HEK293 (cell line): ENCODE measurements at regions not wholly inside any gene's neighbourhood (a gene's known extent, or its start where the extent isn't known, plus 50 kb on each side); places are given as distances from the start of the nearest gene placed in this dataset.

Experiments used
- CTCF ChIA-PET: fragments of 350-600 bp; formaldehyde crosslinking; extraction: SDS; loops from one replicate; lab custom pipeline; 2021; ENCODE audit warnings: antibody characterized with exemption; lab: Yijun Ruan, JAX
- POLR2A ChIA-PET: fragments of 300-600 bp; formaldehyde crosslinking; extraction: SDS; loops from one replicate; lab custom pipeline; 2020; ENCODE audit warnings: antibody characterized with exemption, inconsistent platforms; lab: Yijun Ruan, JAX
- H3K27ac ChIP-seq: fragments of 200-500 bp; sonication (Bioruptor generic); 2 replicates; pipeline ENCODE4 v1.5.1; 2014; ENCODE audit warnings: low read depth, low read length, control low read depth, inconsistent platforms; ENCODE audit errors: extremely low read depth
- H3K36me3 ChIP-seq, 2 experiments: fragments of 200-500 bp in 1 of 2; sonication (Bioruptor generic) in 1 of 2; 1 replicate in 1 of 2; 2 replicates in 1 of 2; pipeline ENCODE4 v1.5.1; 2014 to 2017; ENCODE audit warnings: inconsistent platforms in 2 of 2, low read length in 2 of 2; ENCODE audit not compliant: control insufficient read depth in 2 of 2, insufficient read depth in 1 of 2
- H3K4me1 ChIP-seq: fragments of 200-500 bp; sonication (Bioruptor generic); 2 replicates; pipeline ENCODE4 v1.5.1; 2014; ENCODE audit warnings: mild to moderate bottlenecking, low read length, inconsistent platforms; ENCODE audit not compliant: control insufficient read depth, insufficient read depth
- H3K4me3 ChIP-seq: 2 replicates; pipeline ENCODE4 v1.5.1; 2011; ENCODE audit warnings: low read depth, mild to moderate bottlenecking, control low read depth, low read length, moderate library complexity
- H3K9me3 ChIP-seq: fragments of 200-500 bp; sonication (Bioruptor generic); 2 replicates; pipeline ENCODE4 v1.5.1; 2014; ENCODE audit warnings: low read depth, low read length, inconsistent platforms; ENCODE audit not compliant: control insufficient read depth, insufficient read depth
- GLI2 ChIP-seq: fragments of 450-650 bp; formaldehyde crosslinking; IDR thresholded peaks from 2 replicates; pipeline ENCODE4; 2017; ENCODE audit warnings: missing biosample characterization, missing genetic modification characterization, low read depth, borderline replicate concordance
- SP2 ChIP-seq: fragments of 450-650 bp; formaldehyde crosslinking; IDR thresholded peaks from 2 replicates; pipeline ENCODE4 v1.5.1; 2016; ENCODE audit warnings: missing biosample characterization, missing genetic modification characterization
- ZBTB20 ChIP-seq: fragments of 450-650 bp; formaldehyde crosslinking; IDR thresholded peaks from 2 replicates; pipeline ENCODE4 v1.5.1; 2016; ENCODE audit warnings: missing biosample characterization, missing genetic modification characterization
- ZEB2 ChIP-seq: fragments of 450-650 bp; formaldehyde crosslinking; IDR thresholded peaks from 2 replicates; pipeline ENCODE4 v1.5.1; 2016; ENCODE audit warnings: missing biosample characterization, missing genetic modification characterization
- ZNF223 ChIP-seq: fragments of 450-650 bp; formaldehyde crosslinking; IDR thresholded peaks from 2 replicates; pipeline ENCODE4 v1.5.1; 2016; ENCODE audit warnings: missing biosample characterization, missing genetic modification characterization
- ZNF350 ChIP-seq: fragments of 450-650 bp; formaldehyde crosslinking; IDR thresholded peaks from 2 replicates; pipeline ENCODE4 v1.5.0; 2017; ENCODE audit warnings: missing biosample characterization, mild to moderate bottlenecking, missing genetic modification characterization
- ZNF366 ChIP-seq: fragments of 450-650 bp; formaldehyde crosslinking; conservative IDR thresholded peaks from 2 replicates; pipeline ENCODE4 v1.5.1; 2016; ENCODE audit warnings: missing biosample characterization, missing genetic modification characterization
- ZNF37A ChIP-seq: fragments of 450-650 bp; IDR thresholded peaks from 2 replicates; pipeline ENCODE4 v1.5.1; 2018; ENCODE audit warnings: missing biosample characterization, missing genetic modification characterization
- ZNF501 ChIP-seq: fragments of 450-650 bp; formaldehyde crosslinking; IDR thresholded peaks from 2 replicates; pipeline ENCODE4 v1.5.1; 2016; ENCODE audit warnings: missing biosample characterization, missing genetic modification characterization
- ZNF555 ChIP-seq: fragments of 450-650 bp; formaldehyde crosslinking; conservative IDR thresholded peaks from 2 replicates; pipeline ENCODE4 v1.5.1; 2017; ENCODE audit warnings: missing biosample characterization, mild to moderate bottlenecking, missing genetic modification characterization, inconsistent platforms
- ZNF560 ChIP-seq: fragments of 450-650 bp; formaldehyde crosslinking; IDR thresholded peaks from 2 replicates; pipeline ENCODE4 v1.5.1; 2017; ENCODE audit warnings: missing biosample characterization, missing genetic modification characterization, borderline replicate concordance
- ZNF596 ChIP-seq: fragments of 450-650 bp; IDR thresholded peaks from 2 replicates; pipeline ENCODE4 v1.5.0; 2018; ENCODE audit warnings: missing biosample characterization, mild to moderate bottlenecking, missing genetic modification characterization, moderate library complexity
- ZNF629 ChIP-seq: fragments of 450-650 bp; formaldehyde crosslinking; IDR thresholded peaks from 2 replicates; pipeline ENCODE4 v1.5.1; 2017; ENCODE audit warnings: missing biosample characterization, missing genetic modification characterization
- ZNF658 ChIP-seq: fragments of 450-650 bp; formaldehyde crosslinking; IDR thresholded peaks from 2 replicates; pipeline ENCODE4; 2016; ENCODE audit warnings: missing biosample characterization, missing genetic modification characterization
- ZNF837 ChIP-seq: fragments of 450-650 bp; formaldehyde crosslinking; IDR thresholded peaks from 2 replicates; pipeline ENCODE4 v1.5.1; 2016; ENCODE audit warnings: missing biosample characterization, missing genetic modification characterization
- TF ChIP-seq, protein P1 (sequence below): fragments of 450-650 bp; formaldehyde crosslinking; IDR thresholded peaks from 2 replicates; pipeline ENCODE4; 2016; ENCODE audit warnings: missing biosample characterization, missing genetic modification characterization
- TF ChIP-seq, protein P2 (sequence below): fragments of 450-650 bp; formaldehyde crosslinking; IDR thresholded peaks from 2 replicates; pipeline ENCODE4 v1.5.1; 2016; ENCODE audit warnings: missing biosample characterization, missing genetic modification characterization, low read depth
- TF ChIP-seq, protein P3 (sequence below): fragments of 450-650 bp; formaldehyde crosslinking; IDR thresholded peaks from 2 replicates; pipeline ENCODE4 v1.5.1; 2017; ENCODE audit warnings: missing biosample characterization, missing genetic modification characterization
- TF ChIP-seq, protein P4 (sequence below): fragments of 450-650 bp; formaldehyde crosslinking; IDR thresholded peaks from 2 replicates; pipeline ENCODE4 v1.5.1; 2016; ENCODE audit warnings: missing biosample characterization, missing genetic modification characterization, borderline replicate concordance
- TF ChIP-seq, protein P5 (sequence below): fragments of 450-650 bp; formaldehyde crosslinking; IDR thresholded peaks from 2 replicates; pipeline ENCODE4 v1.5.1; 2016; ENCODE audit warnings: missing biosample characterization, missing genetic modification characterization
- TF ChIP-seq, protein P6 (sequence below): fragments of 450-650 bp; formaldehyde crosslinking; IDR thresholded peaks from 2 replicates; pipeline ENCODE4 v1.5.1; 2016; ENCODE audit warnings: missing biosample characterization, missing genetic modification characterization

DNA sequence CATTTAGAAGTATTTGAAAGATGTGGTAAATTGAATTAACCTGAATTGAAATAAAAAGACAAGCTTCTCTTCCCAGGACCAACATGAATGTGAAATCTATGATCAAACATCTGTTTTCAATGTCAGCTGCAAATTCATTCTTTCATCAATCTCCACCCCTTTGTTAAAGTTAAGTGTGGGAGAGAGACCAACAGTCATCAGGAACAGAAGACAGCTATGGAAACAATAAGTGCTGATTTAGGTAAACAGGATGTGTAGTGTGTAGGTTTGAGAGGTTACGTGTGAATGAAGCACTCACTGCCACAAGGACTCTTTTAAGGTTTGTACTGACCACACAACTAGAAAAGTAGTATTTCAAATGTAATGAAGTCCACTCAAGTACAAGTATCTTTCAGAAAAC, 1659.8 kb upstream of the CELF4 start:
- CTCF ChIA-PET: interaction anchor here (0.6 kb wide), 1 partner anchor 35 kb away, joined by 3 read pairs; no protein-coding TSS in a partner anchor
- H3K9me3 ChIP-seq: no peaks in the 10 kb centered on the region
- no peaks in the 10 kb centered on the region for H3K36me3 ChIP-seq
- H3K4me1 ChIP-seq: no peaks in the 10 kb centered on the region
- no peak overlapping the region for H3K4me3 ChIP-seq
- POLR2A ChIA-PET: no interaction called here
- TF ChIP-seq ZNF366 (tag by site-specific recombination): no peak
- TF ChIP-seq, protein P1, sequence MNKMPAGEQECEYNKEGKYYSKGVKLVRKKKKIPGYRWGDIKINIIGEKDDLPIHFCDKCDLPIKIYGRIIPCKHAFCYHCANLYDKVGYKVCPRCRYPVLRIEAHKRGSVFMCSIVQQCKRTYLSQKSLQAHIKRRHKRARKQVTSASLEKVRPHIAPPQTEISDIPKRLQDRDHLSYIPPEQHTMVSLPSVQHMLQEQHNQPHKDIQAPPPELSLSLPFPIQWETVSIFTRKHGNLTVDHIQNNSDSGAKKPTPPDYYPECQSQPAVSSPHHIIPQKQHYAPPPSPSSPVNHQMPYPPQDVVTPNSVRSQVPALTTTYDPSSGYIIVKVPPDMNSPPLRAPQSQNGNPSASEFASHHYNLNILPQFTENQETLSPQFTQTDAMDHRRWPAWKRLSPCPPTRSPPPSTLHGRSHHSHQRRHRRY (tag by site-specific recombination): no peak
- TF ChIP-seq ZNF560: no peak
- TF ChIP-seq, protein P2, sequence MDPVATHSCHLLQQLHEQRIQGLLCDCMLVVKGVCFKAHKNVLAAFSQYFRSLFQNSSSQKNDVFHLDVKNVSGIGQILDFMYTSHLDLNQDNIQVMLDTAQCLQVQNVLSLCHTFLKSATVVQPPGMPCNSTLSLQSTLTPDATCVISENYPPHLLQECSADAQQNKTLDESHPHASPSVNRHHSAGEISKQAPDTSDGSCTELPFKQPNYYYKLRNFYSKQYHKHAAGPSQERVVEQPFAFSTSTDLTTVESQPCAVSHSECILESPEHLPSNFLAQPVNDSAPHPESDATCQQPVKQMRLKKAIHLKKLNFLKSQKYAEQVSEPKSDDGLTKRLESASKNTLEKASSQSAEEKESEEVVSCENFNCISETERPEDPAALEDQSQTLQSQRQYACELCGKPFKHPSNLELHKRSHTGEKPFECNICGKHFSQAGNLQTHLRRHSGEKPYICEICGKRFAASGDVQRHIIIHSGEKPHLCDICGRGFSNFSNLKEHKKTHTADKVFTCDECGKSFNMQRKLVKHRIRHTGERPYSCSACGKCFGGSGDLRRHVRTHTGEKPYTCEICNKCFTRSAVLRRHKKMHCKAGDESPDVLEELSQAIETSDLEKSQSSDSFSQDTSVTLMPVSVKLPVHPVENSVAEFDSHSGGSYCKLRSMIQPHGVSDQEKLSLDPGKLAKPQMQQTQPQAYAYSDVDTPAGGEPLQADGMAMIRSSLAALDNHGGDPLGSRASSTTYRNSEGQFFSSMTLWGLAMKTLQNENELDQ (tag by site-specific recombination): no peak
- no peak for TF ChIP-seq ZNF629
- TF ChIP-seq ZNF555 (tag by site-specific recombination): no peak
- TF ChIP-seq GLI2: no peak
- TF ChIP-seq ZNF223 (tag by site-specific recombination): no peak
- no peak for TF ChIP-seq ZBTB20
- TF ChIP-seq, protein P3, sequence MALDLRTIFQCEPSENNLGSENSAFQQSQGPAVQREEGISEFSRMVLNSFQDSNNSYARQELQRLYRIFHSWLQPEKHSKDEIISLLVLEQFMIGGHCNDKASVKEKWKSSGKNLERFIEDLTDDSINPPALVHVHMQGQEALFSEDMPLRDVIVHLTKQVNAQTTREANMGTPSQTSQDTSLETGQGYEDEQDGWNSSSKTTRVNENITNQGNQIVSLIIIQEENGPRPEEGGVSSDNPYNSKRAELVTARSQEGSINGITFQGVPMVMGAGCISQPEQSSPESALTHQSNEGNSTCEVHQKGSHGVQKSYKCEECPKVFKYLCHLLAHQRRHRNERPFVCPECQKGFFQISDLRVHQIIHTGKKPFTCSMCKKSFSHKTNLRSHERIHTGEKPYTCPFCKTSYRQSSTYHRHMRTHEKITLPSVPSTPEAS (tag by site-specific recombination): no peak
- TF ChIP-seq ZNF350 (tag by site-specific recombination): no peak
- TF ChIP-seq ZEB2 (tag by site-specific recombination): no peak
- TF ChIP-seq, protein P4, sequence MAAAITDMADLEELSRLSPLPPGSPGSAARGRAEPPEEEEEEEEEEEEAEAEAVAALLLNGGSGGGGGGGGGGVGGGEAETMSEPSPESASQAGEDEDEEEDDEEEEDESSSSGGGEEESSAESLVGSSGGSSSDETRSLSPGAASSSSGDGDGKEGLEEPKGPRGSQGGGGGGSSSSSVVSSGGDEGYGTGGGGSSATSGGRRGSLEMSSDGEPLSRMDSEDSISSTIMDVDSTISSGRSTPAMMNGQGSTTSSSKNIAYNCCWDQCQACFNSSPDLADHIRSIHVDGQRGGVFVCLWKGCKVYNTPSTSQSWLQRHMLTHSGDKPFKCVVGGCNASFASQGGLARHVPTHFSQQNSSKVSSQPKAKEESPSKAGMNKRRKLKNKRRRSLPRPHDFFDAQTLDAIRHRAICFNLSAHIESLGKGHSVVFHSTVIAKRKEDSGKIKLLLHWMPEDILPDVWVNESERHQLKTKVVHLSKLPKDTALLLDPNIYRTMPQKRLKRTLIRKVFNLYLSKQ (tag by site-specific recombination): no peak
- TF ChIP-seq SP2 (tag by site-specific recombination): no peak
- no peak for TF ChIP-seq ZNF596 (tag by site-specific recombination)
- TF ChIP-seq, all 188 proteins: peak for 0
- no peak overlapping the region for H3K27ac ChIP-seq

DNA sequence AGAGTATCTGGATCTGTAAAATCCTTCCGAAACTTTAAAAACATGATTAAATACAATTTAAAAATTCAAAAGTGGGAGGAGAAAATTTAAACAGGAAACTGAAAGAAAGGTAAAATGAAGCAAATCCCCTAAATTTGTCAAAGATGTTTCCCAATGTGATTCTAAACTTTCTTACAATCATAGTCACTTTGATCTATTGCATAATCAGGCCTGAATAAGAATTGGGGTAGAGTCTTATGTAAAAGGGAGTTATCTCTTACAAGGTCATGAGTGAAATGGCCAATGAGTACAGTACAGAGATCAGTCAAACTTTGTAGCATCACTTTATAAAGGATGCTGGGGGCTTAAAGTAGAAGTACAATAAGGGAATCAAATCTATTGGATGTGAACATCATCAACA, 1657.7 kb upstream of the CELF4 start:
- TF ChIP-seq ZNF658: no peak
- TF ChIP-seq, protein P5, sequence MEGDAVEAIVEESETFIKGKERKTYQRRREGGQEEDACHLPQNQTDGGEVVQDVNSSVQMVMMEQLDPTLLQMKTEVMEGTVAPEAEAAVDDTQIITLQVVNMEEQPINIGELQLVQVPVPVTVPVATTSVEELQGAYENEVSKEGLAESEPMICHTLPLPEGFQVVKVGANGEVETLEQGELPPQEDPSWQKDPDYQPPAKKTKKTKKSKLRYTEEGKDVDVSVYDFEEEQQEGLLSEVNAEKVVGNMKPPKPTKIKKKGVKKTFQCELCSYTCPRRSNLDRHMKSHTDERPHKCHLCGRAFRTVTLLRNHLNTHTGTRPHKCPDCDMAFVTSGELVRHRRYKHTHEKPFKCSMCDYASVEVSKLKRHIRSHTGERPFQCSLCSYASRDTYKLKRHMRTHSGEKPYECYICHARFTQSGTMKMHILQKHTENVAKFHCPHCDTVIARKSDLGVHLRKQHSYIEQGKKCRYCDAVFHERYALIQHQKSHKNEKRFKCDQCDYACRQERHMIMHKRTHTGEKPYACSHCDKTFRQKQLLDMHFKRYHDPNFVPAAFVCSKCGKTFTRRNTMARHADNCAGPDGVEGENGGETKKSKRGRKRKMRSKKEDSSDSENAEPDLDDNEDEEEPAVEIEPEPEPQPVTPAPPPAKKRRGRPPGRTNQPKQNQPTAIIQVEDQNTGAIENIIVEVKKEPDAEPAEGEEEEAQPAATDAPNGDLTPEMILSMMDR (tag by site-specific recombination): no peak
- TF ChIP-seq, protein P6, sequence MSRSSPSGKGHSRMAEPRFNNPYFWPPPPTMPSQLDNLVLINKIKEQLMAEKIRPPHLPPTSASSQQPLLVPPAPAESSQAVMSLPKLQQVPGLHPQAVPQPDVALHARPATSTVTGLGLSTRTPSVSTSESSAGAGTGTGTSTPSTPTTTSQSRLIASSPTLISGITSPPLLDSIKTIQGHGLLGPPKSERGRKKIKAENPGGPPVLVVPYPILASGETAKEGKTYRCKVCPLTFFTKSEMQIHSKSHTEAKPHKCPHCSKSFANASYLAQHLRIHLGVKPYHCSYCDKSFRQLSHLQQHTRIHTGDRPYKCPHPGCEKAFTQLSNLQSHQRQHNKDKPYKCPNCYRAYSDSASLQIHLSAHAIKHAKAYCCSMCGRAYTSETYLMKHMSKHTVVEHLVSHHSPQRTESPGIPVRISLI (tag by site-specific recombination): no peak
- no peak for TF ChIP-seq ZNF501 (tag by site-specific recombination)
- TF ChIP-seq ZNF837 (tag by site-specific recombination): no peak
- TF ChIP-seq ZNF37A (tag by site-specific recombination): no peak
- Histone ChIP-seq H3K9me3 (no peaks in the 10 kb centered on the region), H3K36me3 (no peaks in the 10 kb centered on the region), H3K27ac (no peak overlapping the region), H3K4me1 (no peaks in the 10 kb centered on the region), H3K4me3 (no peak overlapping the region)
- POLR2A ChIA-PET: no interaction called here
- CTCF ChIA-PET: no interaction called here
